ENCODE measurements at regions not wholly inside any gene's neighbourhood (a gene's known extent, or its start where the extent isn't known, plus 50 kb on each side); places are given as distances from the start of the nearest gene placed in this dataset.

GRCh38 chr10:23514321-23514720, 75.4 kb downstream of the OTUD1 start:
- H3K4me1 ChIP-seq (ENCODE audit: control insufficient read depth, insufficient read depth, low read length) = no peaks in the 10 kb centered on the region
- H3K27ac ChIP-seq (ENCODE audit: extremely low read depth, low read depth, low read length) = no peak overlapping the region
- CTCF ChIA-PET = interaction anchor here (0.6 kb wide), 1 partner anchor 55 kb away, joined by 6 read pairs; no protein-coding TSS in a partner anchor
- no peaks in the 10 kb centered on the region for H3K9me3 ChIP-seq (ENCODE audit: control insufficient read depth, insufficient read depth, low read depth, low read length)
- no peak overlapping the region for H3K4me3 ChIP-seq (ENCODE audit: low read depth, low read length)
- no peak for TF ChIP-seq REPIN1 (tag by site-specific recombination; IDR thresholded peaks at IDR 0.05; ENCODE audit: low read depth)
- no peak for TF ChIP-seq ZBTB21 (tag by site-specific recombination; IDR thresholded peaks at IDR 0.05)
- POLR2A ChIA-PET = no interaction called here
- no peaks in the 10 kb centered on the region for H3K36me3 ChIP-seq (ENCODE audit: control insufficient read depth in 2 of 2, insufficient read depth in 1 of 2, low read length in 2 of 2)

- Histone ChIP-seq H3K4me3 (ENCODE audit: low read depth, low read length) (no peak overlapping the region), H3K4me1 (ENCODE audit: control insufficient read depth, insufficient read depth, low read length) (no peaks in the 10 kb centered on the region), H3K9me3 (ENCODE audit: control insufficient read depth, insufficient read depth, low read depth, low read length) (no peaks in the 10 kb centered on the region), H3K27ac (ENCODE audit: extremely low read depth, low read depth, low read length) (no peak overlapping the region), H3K36me3 (ENCODE audit: control insufficient read depth in 2 of 2, insufficient read depth in 1 of 2, low read length in 2 of 2) (no peaks in the 10 kb centered on the region)
- TF ChIP-seq ZNF157 (tag by site-specific recombination; IDR thresholded peaks at IDR 0.05) (no peak), ZNF654 (tag by site-specific recombination; IDR thresholded peaks at IDR 0.05; ENCODE audit: low read depth) (peak; percentile 28), HIC1 (tag by site-specific recombination; IDR thresholded peaks at IDR 0.05) (no peak), ZNF830 (tag by site-specific recombination; IDR thresholded peaks at IDR 0.05; ENCODE audit: low read depth) (no peak), ZFP3 (tag by site-specific recombination; IDR thresholded peaks at IDR 0.05; ENCODE audit: low read depth) (no peak), ZNF366 (tag by site-specific recombination; conservative IDR thresholded peaks at IDR 0.05) (no peak), HOXD13 (CRISPR knock-in tag; IDR thresholded peaks at IDR 0.05; ENCODE audit: borderline replicate concordance) (no peak)
- TF ChIP-seq, protein P1, sequence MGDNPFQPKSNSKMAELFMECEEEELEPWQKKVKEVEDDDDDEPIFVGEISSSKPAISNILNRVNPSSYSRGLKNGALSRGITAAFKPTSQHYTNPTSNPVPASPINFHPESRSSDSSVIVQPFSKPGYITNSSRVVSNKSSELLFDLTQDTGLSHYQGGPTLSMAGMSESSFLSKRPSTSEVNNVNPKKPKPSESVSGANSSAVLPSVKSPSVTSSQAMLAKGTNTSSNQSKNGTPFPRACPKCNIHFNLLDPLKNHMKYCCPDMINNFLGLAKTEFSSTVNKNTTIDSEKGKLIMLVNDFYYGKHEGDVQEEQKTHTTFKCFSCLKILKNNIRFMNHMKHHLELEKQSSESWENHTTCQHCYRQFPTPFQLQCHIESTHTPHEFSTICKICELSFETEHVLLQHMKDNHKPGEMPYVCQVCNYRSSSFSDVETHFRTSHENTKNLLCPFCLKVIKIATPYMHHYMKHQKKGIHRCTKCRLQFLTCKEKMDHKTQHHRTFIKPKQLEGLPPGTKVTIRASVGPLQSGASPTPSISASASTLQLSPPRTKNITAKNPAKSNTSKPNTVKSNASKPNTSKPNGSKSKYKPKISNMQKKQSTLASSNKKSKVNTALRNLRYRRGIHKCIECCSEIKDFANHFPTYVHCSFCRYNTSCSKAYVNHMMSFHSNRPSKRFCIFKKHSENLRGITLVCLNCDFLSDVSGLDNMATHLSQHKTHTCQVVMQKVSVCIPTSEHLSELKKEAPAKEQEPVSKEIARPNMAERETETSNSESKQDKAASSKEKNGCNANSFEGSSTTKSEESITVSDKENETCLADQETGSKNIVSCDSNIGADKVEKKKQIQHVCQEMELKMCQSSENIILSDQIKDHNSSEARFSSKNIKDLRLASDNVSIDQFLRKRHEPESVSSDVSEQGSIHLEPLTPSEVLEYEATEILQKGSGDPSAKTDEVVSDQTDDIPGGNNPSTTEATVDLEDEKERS (tag by site-specific recombination; IDR thresholded peaks at IDR 0.05) = no peak
- TF ChIP-seq, protein P2, sequence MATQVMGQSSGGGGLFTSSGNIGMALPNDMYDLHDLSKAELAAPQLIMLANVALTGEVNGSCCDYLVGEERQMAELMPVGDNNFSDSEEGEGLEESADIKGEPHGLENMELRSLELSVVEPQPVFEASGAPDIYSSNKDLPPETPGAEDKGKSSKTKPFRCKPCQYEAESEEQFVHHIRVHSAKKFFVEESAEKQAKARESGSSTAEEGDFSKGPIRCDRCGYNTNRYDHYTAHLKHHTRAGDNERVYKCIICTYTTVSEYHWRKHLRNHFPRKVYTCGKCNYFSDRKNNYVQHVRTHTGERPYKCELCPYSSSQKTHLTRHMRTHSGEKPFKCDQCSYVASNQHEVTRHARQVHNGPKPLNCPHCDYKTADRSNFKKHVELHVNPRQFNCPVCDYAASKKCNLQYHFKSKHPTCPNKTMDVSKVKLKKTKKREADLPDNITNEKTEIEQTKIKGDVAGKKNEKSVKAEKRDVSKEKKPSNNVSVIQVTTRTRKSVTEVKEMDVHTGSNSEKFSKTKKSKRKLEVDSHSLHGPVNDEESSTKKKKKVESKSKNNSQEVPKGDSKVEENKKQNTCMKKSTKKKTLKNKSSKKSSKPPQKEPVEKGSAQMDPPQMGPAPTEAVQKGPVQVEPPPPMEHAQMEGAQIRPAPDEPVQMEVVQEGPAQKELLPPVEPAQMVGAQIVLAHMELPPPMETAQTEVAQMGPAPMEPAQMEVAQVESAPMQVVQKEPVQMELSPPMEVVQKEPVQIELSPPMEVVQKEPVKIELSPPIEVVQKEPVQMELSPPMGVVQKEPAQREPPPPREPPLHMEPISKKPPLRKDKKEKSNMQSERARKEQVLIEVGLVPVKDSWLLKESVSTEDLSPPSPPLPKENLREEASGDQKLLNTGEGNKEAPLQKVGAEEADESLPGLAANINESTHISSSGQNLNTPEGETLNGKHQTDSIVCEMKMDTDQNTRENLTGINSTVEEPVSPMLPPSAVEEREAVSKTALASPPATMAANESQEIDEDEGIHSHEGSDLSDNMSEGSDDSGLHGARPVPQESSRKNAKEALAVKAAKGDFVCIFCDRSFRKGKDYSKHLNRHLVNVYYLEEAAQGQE (tag by site-specific recombination; IDR thresholded peaks at IDR 0.05) = peak; percentile 87
- TF ChIP-seq, protein P3, sequence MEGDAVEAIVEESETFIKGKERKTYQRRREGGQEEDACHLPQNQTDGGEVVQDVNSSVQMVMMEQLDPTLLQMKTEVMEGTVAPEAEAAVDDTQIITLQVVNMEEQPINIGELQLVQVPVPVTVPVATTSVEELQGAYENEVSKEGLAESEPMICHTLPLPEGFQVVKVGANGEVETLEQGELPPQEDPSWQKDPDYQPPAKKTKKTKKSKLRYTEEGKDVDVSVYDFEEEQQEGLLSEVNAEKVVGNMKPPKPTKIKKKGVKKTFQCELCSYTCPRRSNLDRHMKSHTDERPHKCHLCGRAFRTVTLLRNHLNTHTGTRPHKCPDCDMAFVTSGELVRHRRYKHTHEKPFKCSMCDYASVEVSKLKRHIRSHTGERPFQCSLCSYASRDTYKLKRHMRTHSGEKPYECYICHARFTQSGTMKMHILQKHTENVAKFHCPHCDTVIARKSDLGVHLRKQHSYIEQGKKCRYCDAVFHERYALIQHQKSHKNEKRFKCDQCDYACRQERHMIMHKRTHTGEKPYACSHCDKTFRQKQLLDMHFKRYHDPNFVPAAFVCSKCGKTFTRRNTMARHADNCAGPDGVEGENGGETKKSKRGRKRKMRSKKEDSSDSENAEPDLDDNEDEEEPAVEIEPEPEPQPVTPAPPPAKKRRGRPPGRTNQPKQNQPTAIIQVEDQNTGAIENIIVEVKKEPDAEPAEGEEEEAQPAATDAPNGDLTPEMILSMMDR (tag by site-specific recombination; IDR thresholded peaks at IDR 0.05) = no peak
- POLR2A ChIA-PET = interaction anchor here (1.7 kb wide), 1 partner anchor 402 kb away, joined by 3 read pairs; no protein-coding TSS in a partner anchor
- CTCF ChIA-PET = interaction anchor here (0.8 to 1.9 kb wide), 8 partner anchors 10 to 204 kb away, joined by 3 to 10 read pairs (median 4); no protein-coding TSS in a partner anchor
These were observed 77.7 kb downstream of the OTUD1 start for GRCh38 chr10:23516530-23516929.

Data from HEK293 (cell line).